Parathyroid adenoma (tissue), 2 donors: ENCODE measurements at regions not wholly inside any gene's neighbourhood (a gene's known extent, or its start where the extent isn't known, plus 50 kb on each side); places are given as distances from the start of the nearest gene placed in this dataset.

Source experiments
- H2AFZ ChIP-seq: fragments of 300-600 bp; sonication (generic); one replicate; pipeline ENCODE4 v1.7.0; 2017; ENCODE audit warnings: antibody characterized with exemption, mild to moderate bottlenecking
- H3K27ac ChIP-seq: fragments of 300-600 bp; sonication (generic); one replicate; pipeline ENCODE4 v1.7.0; 2017
- H3K27me3 ChIP-seq: fragments of 300-600 bp; sonication (generic); one replicate; pipeline ENCODE4 v1.7.0; 2017; ENCODE audit warnings: low read length; ENCODE audit not compliant: control insufficient read depth, insufficient read depth
- H3K36me3 ChIP-seq: fragments of 300-600 bp; sonication (generic); one replicate; pipeline ENCODE4 v1.7.0; 2017; ENCODE audit warnings: low read length; ENCODE audit not compliant: control insufficient read depth, insufficient read depth
- H3K4me1 ChIP-seq: fragments of 300-600 bp; sonication (generic); one replicate; pipeline ENCODE4 v1.7.0; 2017; ENCODE audit warnings: control low read depth
- H3K4me2 ChIP-seq: fragments of 300-600 bp; sonication (generic); one replicate; pipeline ENCODE4 v1.7.0; 2017; ENCODE audit warnings: low read length
- H3K4me3 ChIP-seq: fragments of 300-600 bp; sonication (generic); one replicate; pipeline ENCODE4 v1.7.0; 2017; ENCODE audit warnings: low read depth, low read length
- H3K79me2 ChIP-seq: fragments of 300-600 bp; sonication (generic); one replicate; pipeline ENCODE4 v1.7.0; 2017; ENCODE audit warnings: control low read depth
- H3K9ac ChIP-seq: fragments of 300-600 bp; sonication (generic); one replicate; pipeline ENCODE4 v1.7.0; 2017; ENCODE audit warnings: mild to moderate bottlenecking
- H3K9me3 ChIP-seq: fragments of 300-600 bp; sonication (generic); one replicate; pipeline ENCODE4 v1.7.0; 2017; ENCODE audit warnings: low read length; ENCODE audit not compliant: control insufficient read depth
- TF ChIP-seq, protein P1 (sequence below): fragments of 300-600 bp; sonication (generic); IDR thresholded peaks from one replicate; pipeline ENCODE4 v1.7.0; 2017; ENCODE audit warnings: antibody characterized with exemption, mild to moderate bottlenecking
- donor health status: primary hyperparathyroidism.

DNA sequence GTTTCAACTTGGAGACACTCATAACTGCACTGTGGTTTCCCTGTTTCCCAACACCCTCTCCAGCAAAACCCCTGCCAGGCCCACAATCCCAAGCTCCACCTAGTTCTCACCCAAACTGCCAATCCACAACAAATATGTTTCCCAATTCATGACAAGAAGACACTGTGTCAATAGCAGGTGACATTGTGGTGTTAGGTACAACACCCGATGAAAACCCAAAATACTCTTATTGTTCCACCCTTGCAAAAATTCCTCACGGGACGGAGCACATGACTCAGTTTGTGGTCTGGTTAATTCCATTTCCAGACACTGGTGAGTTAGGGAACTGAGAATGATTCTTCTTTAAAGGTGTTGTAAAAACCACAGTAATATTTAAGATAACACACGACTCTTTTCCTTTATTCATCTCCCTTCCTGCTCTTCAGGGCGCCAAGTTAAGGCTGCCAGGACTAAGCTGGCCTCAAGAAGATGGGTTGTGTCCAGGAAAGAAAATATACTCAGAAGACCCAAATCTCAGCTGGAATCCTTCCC, 735.5 kb downstream of the MED13L start:
- TF ChIP-seq, protein P1, sequence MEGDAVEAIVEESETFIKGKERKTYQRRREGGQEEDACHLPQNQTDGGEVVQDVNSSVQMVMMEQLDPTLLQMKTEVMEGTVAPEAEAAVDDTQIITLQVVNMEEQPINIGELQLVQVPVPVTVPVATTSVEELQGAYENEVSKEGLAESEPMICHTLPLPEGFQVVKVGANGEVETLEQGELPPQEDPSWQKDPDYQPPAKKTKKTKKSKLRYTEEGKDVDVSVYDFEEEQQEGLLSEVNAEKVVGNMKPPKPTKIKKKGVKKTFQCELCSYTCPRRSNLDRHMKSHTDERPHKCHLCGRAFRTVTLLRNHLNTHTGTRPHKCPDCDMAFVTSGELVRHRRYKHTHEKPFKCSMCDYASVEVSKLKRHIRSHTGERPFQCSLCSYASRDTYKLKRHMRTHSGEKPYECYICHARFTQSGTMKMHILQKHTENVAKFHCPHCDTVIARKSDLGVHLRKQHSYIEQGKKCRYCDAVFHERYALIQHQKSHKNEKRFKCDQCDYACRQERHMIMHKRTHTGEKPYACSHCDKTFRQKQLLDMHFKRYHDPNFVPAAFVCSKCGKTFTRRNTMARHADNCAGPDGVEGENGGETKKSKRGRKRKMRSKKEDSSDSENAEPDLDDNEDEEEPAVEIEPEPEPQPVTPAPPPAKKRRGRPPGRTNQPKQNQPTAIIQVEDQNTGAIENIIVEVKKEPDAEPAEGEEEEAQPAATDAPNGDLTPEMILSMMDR: no peak
- no peak overlapping the region for H3K27ac ChIP-seq
- no peaks in the 10 kb centered on the region for H3K79me2 ChIP-seq
- H3K4me1 ChIP-seq: no peaks in the 10 kb centered on the region
- no peaks in the 10 kb centered on the region for H3K36me3 ChIP-seq
- no peak overlapping the region for H2AFZ ChIP-seq
- H3K4me2 ChIP-seq: no peak overlapping the region
- H3K9me3 ChIP-seq: no peaks in the 10 kb centered on the region
- H3K9ac ChIP-seq: no peak overlapping the region
- H3K27me3 ChIP-seq: no peaks in the 10 kb centered on the region
- no peak overlapping the region for H3K4me3 ChIP-seq

DNA sequence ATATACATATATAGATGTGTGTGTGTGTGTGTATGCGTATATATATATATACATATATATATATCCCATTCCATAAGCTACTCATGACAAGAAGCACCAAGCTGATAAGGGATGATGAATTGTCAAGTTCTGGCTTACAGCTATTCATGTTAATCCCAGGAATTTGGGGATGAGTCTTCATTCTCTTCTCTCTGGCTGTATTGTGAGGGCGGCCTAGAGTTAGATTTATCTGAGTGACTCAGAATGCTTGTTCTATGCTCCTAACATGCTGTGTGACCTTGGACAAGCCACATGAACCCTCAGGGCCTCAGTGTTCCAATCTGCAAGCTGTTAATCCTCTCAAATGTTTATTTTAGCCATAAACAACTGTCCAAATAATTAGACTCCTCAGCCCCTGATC, 749.0 kb downstream of the MED13L start:
- H3K27me3 ChIP-seq: no peaks in the 10 kb centered on the region
- no peak overlapping the region for H2AFZ ChIP-seq
- H3K4me1 ChIP-seq: no peaks in the 10 kb centered on the region
- no peaks in the 10 kb centered on the region for H3K79me2 ChIP-seq
- no peaks in the 10 kb centered on the region for H3K9me3 ChIP-seq
- H3K36me3 ChIP-seq: no peaks in the 10 kb centered on the region
- TF ChIP-seq, protein P1: no peak
- H3K27ac ChIP-seq: no peak overlapping the region
- H3K9ac ChIP-seq: no peak overlapping the region
- H3K4me3 ChIP-seq: no peak overlapping the region
- no peak overlapping the region for H3K4me2 ChIP-seq

- H3K27ac ChIP-seq: no peak overlapping the region
- no peaks in the 10 kb centered on the region for H3K79me2 ChIP-seq
- H3K36me3 ChIP-seq: no peaks in the 10 kb centered on the region
- no peaks in the 10 kb centered on the region for H3K27me3 ChIP-seq
- H3K4me2 ChIP-seq: no peak overlapping the region
- TF ChIP-seq, protein P1: no peak
- H3K9me3 ChIP-seq: no peaks in the 10 kb centered on the region
- H3K4me1 ChIP-seq: no peaks in the 10 kb centered on the region
- no peak overlapping the region for H2AFZ ChIP-seq
- H3K4me3 ChIP-seq: no peak overlapping the region
- no peak overlapping the region for H3K9ac ChIP-seq
Measured at GRCh38 chr12:115521771-115522409, 755.6 kb downstream of the MED13L start.

GRCh38 chr12:115519887-115520286, 757.6 kb downstream of the MED13L start:
- Histone ChIP-seq H3K4me2 (no peak overlapping the region), H3K9me3 (no peaks in the 10 kb centered on the region), H2AFZ (no peak overlapping the region), H3K27ac (no peak overlapping the region), H3K36me3 (no peaks in the 10 kb centered on the region), H3K9ac (no peak overlapping the region), H3K4me3 (no peak overlapping the region), H3K27me3 (no peaks in the 10 kb centered on the region), H3K4me1 (no peaks in the 10 kb centered on the region), H3K79me2 (no peaks in the 10 kb centered on the region)
- TF ChIP-seq, protein P1: no peak

DNA sequence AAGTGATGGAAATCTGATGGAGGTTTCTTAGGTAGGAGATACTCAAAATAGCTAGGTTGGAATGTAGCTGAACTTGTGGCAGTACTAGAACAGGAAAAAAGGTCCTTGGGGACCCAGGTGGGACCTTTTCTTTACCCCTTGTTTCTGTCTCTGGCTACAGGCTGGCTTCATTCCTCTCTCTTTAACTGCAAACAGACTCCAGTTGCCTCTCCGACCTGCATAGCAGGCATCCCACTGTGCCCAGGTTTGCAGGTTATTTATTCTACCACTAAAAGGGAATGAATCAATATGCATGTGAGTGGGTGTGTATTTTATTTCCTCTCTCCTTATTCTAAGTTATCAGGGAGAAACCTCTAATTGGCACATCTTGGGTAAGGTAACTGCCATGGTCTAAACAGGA, 758.1 kb downstream of the MED13L start:
- Histone ChIP-seq H2AFZ (no peak overlapping the region), H3K9ac (no peak overlapping the region), H3K9me3 (no peaks in the 10 kb centered on the region), H3K36me3 (no peaks in the 10 kb centered on the region), H3K27me3 (no peaks in the 10 kb centered on the region), H3K79me2 (no peaks in the 10 kb centered on the region), H3K4me1 (no peaks in the 10 kb centered on the region), H3K4me2 (no peak overlapping the region), H3K27ac (no peak overlapping the region), H3K4me3 (no peak overlapping the region)
- TF ChIP-seq, protein P1: no peak
